ENCODE measurements at regions not wholly inside any gene's neighbourhood (a gene's known extent, or its start where the extent isn't known, plus 50 kb on each side); places are given as distances from the start of the nearest gene placed in this dataset.

DNA sequence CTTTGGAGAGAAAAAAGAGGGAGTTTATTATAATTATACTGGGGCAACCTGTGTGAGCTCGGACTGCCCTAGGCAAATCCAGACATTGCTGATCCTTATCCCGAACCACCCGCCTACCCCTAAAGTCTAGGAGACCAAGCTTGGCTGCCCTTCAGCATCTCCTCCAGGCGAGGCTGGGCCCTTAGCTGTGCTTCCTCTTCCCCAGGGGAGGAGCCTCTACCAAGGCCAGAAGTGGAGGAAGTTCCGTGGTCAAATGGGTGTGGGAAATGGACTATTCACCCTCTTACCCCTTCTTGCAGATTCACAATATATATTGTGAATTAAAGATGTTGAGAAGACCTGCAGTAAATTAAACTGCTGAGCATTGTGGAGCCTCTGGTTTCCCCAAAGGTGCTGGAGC is 158.3 kb upstream of the HES1 start:
- no peaks in the 10 kb centered on the region for H3K4me1 Mint-ChIP-seq
- Histone ChIP-seq H3K36me3 (ENCODE audit: insufficient read depth, low read length) (no peaks in the 10 kb centered on the region), H3K9me3 (ENCODE audit: low read length) (no peaks in the 10 kb centered on the region), H3K4me1 (ENCODE audit: insufficient read depth, low read length) (no peaks in the 10 kb centered on the region), H3K4me3 (ENCODE audit: low read length) (no peak overlapping the region), H3K27ac (ENCODE audit: low read depth, low read length) (no peak overlapping the region), H3K27me3 (ENCODE audit: insufficient read depth, low read length, poor library complexity, severe bottlenecking) (no peaks in the 10 kb centered on the region)
- CTCF ChIA-PET: no interaction called here
- POLR2A ChIA-PET: no interaction called here
- H3K9me3 Mint-ChIP-seq: no peaks in the 10 kb centered on the region
- H3K36me3 Mint-ChIP-seq: no peaks in the 10 kb centered on the region
- H3K27ac Mint-ChIP-seq: no peak overlapping the region
- peaks cover 6 to 35% of the 10 kb centered on the region in 2 donors for H3K27me3 Mint-ChIP-seq
- no peak for DNase-seq
- H3K4me3 Mint-ChIP-seq: no peak overlapping the region

GRCh38 chr3:193978030-193978429 is 157.9 kb upstream of the HES1 start:
- Mint-ChIP-seq H3K4me3 (no peak overlapping the region), H3K9me3 (no peaks in the 10 kb centered on the region), H3K36me3 (no peaks in the 10 kb centered on the region), H3K27me3 (peaks cover 6 to 32% of the 10 kb centered on the region in 2 donors), H3K27ac (no peak overlapping the region), H3K4me1 (no peaks in the 10 kb centered on the region)
- no peak overlapping the region for H3K4me3 ChIP-seq (ENCODE audit: low read length)
- no peaks in the 10 kb centered on the region for H3K27me3 ChIP-seq (ENCODE audit: insufficient read depth, low read length, poor library complexity, severe bottlenecking)
- DNase-seq: no peak
- no peaks in the 10 kb centered on the region for H3K4me1 ChIP-seq (ENCODE audit: insufficient read depth, low read length)
- H3K27ac ChIP-seq (ENCODE audit: low read depth, low read length): no peak overlapping the region
- POLR2A ChIA-PET: no interaction called here
- CTCF ChIA-PET: no interaction called here
- H3K36me3 ChIP-seq (ENCODE audit: insufficient read depth, low read length): no peaks in the 10 kb centered on the region
- H3K9me3 ChIP-seq (ENCODE audit: low read length): no peaks in the 10 kb centered on the region

DNA sequence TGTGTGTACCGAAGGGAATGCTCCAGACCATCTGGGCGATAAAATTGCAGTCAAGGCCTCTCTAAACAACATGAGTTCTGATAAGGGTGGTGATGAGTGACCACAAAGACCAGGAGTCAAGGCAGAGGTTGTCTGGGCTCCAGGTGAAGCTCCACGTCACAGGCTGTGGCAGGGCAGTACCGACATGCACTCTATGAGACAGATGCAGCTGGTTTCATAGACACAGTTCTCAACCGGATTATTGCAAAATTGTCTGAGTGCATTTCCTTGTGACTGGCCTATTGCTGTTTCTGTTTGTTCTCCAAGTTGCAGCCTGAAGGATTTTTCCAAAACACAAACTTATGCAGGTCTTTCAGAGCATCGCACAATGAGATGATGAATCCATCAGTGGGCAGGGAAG is 157.5 kb upstream of the HES1 start:
- H3K4me1 ChIP-seq (ENCODE audit: insufficient read depth, low read length): no peaks in the 10 kb centered on the region
- H3K27me3 ChIP-seq (ENCODE audit: insufficient read depth, low read length, poor library complexity, severe bottlenecking): no peaks in the 10 kb centered on the region
- no peak overlapping the region for H3K27ac Mint-ChIP-seq
- no peaks in the 10 kb centered on the region for H3K9me3 Mint-ChIP-seq
- ChIA-PET POLR2A (no interaction called here), CTCF (no interaction called here)
- no peak overlapping the region for H3K27ac ChIP-seq (ENCODE audit: low read depth, low read length)
- H3K4me3 Mint-ChIP-seq: no peak overlapping the region
- H3K4me1 Mint-ChIP-seq: no peaks in the 10 kb centered on the region
- peaks cover 6 to 30% of the 10 kb centered on the region in 2 donors for H3K27me3 Mint-ChIP-seq
- DNase-seq: no peak
- no peaks in the 10 kb centered on the region for H3K36me3 Mint-ChIP-seq
- no peaks in the 10 kb centered on the region for H3K36me3 ChIP-seq (ENCODE audit: insufficient read depth, low read length)
- H3K9me3 ChIP-seq (ENCODE audit: low read length): no peaks in the 10 kb centered on the region
- H3K4me3 ChIP-seq (ENCODE audit: low read length): no peak overlapping the region

GRCh38 chr3:193980326-193980725 is 155.6 kb upstream of the HES1 start:
- Mint-ChIP-seq H3K27me3 (peaks cover 13 to 15% of the 10 kb centered on the region in 2 donors), H3K9me3 (no peaks in the 10 kb centered on the region), H3K4me1 (no peaks in the 10 kb centered on the region), H3K4me3 (no peak overlapping the region), H3K27ac (no peak overlapping the region), H3K36me3 (no peaks in the 10 kb centered on the region)
- H3K4me1 ChIP-seq (ENCODE audit: insufficient read depth, low read length): no peaks in the 10 kb centered on the region
- no peaks in the 10 kb centered on the region for H3K27me3 ChIP-seq (ENCODE audit: insufficient read depth, low read length, poor library complexity, severe bottlenecking)
- no peak overlapping the region for H3K27ac ChIP-seq (ENCODE audit: low read depth, low read length)
- no peak overlapping the region for H3K4me3 ChIP-seq (ENCODE audit: low read length)
- no peak for DNase-seq
- no peaks in the 10 kb centered on the region for H3K9me3 ChIP-seq (ENCODE audit: low read length)
- ChIA-PET CTCF (no interaction called here), POLR2A (no interaction called here)
- H3K36me3 ChIP-seq (ENCODE audit: insufficient read depth, low read length): no peaks in the 10 kb centered on the region

DNA sequence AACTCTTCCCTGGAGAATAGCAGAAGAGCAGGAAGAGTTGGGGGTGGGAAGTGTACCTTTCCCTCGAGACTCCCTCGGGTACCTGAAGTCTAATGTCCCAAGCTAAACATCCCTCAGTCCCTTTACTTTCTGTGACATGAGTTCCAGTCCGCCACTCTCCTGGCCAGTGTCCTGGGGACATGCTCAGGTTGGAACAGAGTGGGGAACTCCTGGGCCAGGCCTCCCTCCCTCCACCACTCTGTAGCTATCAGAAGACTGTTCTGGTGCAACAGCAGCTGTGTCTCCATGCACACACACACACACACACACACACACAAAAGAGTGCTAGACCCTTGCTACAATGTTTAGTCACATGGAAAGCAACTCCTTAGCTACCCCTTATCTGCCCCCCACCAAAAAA is 155.0 kb upstream of the HES1 start:
- H3K36me3 ChIP-seq (ENCODE audit: insufficient read depth, low read length): no peaks in the 10 kb centered on the region
- H3K27me3 ChIP-seq (ENCODE audit: insufficient read depth, low read length, poor library complexity, severe bottlenecking): no peaks in the 10 kb centered on the region
- ChIA-PET POLR2A (no interaction called here), CTCF (no interaction called here)
- no peak overlapping the region for H3K4me3 ChIP-seq (ENCODE audit: low read length)
- Mint-ChIP-seq H3K27ac (no peak overlapping the region), H3K9me3 (no peaks in the 10 kb centered on the region), H3K4me1 (no peaks in the 10 kb centered on the region), H3K27me3 (peaks cover 13 to 16% of the 10 kb centered on the region in 2 donors), H3K36me3 (no peaks in the 10 kb centered on the region), H3K4me3 (no peak overlapping the region)
- H3K4me1 ChIP-seq (ENCODE audit: insufficient read depth, low read length): no peaks in the 10 kb centered on the region
- H3K9me3 ChIP-seq (ENCODE audit: low read length): no peaks in the 10 kb centered on the region
- DNase-seq: no peak
- H3K27ac ChIP-seq (ENCODE audit: low read depth, low read length): no peak overlapping the region

- H3K36me3 ChIP-seq (ENCODE audit: insufficient read depth, low read length): no peaks in the 10 kb centered on the region
- Mint-ChIP-seq H3K27me3 (peaks cover 13 to 19% of the 10 kb centered on the region in 2 donors), H3K9me3 (no peaks in the 10 kb centered on the region), H3K4me3 (no peak overlapping the region), H3K27ac (no peak overlapping the region), H3K4me1 (no peaks in the 10 kb centered on the region), H3K36me3 (no peaks in the 10 kb centered on the region)
- no peaks in the 10 kb centered on the region for H3K9me3 ChIP-seq (ENCODE audit: low read length)
- H3K27me3 ChIP-seq (ENCODE audit: insufficient read depth, low read length, poor library complexity, severe bottlenecking): no peaks in the 10 kb centered on the region
- POLR2A ChIA-PET: no interaction called here
- no peaks in the 10 kb centered on the region for H3K4me1 ChIP-seq (ENCODE audit: insufficient read depth, low read length)
- CTCF ChIA-PET: no interaction called here
- H3K27ac ChIP-seq (ENCODE audit: low read depth, low read length): no peak overlapping the region
- H3K4me3 ChIP-seq (ENCODE audit: low read length): no peak overlapping the region
- DNase-seq: no peak
Observed at GRCh38 chr3:193981504-193981903, 154.4 kb upstream of the HES1 start.

DNA sequence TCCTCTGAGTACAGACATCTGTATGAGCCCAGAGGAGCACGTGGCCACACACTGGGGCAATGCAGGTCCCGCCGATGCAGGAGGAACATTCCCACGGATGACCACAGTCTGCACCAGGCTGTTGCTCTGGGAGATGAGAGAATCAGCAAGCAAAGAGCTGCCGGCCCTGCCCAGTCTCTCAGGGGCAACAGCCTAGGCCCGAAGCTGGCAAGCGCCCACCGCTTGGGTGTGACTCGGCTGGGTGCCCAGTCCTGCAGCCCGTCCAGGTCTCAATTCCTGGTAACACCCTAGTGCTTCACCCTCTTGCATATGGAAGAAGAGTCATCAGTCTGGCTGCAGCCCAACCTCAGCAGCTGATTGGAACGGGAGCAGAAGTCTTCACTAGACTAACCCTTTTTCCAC is 153.7 kb upstream of the HES1 start:
- Mint-ChIP-seq H3K9me3 (no peaks in the 10 kb centered on the region), H3K36me3 (no peaks in the 10 kb centered on the region), H3K4me3 (no peak overlapping the region), H3K27ac (no peak overlapping the region), H3K27me3 (peaks cover 13 to 21% of the 10 kb centered on the region in 2 donors), H3K4me1 (no peaks in the 10 kb centered on the region)
- DNase-seq: no peak
- CTCF ChIA-PET: no interaction called here
- Histone ChIP-seq H3K36me3 (ENCODE audit: insufficient read depth, low read length) (no peaks in the 10 kb centered on the region), H3K9me3 (ENCODE audit: low read length) (no peaks in the 10 kb centered on the region), H3K27me3 (ENCODE audit: insufficient read depth, low read length, poor library complexity, severe bottlenecking) (no peaks in the 10 kb centered on the region), H3K27ac (ENCODE audit: low read depth, low read length) (no peak overlapping the region), H3K4me1 (ENCODE audit: insufficient read depth, low read length) (no peaks in the 10 kb centered on the region), H3K4me3 (ENCODE audit: low read length) (no peak overlapping the region)
- POLR2A ChIA-PET: no interaction called here

DNA sequence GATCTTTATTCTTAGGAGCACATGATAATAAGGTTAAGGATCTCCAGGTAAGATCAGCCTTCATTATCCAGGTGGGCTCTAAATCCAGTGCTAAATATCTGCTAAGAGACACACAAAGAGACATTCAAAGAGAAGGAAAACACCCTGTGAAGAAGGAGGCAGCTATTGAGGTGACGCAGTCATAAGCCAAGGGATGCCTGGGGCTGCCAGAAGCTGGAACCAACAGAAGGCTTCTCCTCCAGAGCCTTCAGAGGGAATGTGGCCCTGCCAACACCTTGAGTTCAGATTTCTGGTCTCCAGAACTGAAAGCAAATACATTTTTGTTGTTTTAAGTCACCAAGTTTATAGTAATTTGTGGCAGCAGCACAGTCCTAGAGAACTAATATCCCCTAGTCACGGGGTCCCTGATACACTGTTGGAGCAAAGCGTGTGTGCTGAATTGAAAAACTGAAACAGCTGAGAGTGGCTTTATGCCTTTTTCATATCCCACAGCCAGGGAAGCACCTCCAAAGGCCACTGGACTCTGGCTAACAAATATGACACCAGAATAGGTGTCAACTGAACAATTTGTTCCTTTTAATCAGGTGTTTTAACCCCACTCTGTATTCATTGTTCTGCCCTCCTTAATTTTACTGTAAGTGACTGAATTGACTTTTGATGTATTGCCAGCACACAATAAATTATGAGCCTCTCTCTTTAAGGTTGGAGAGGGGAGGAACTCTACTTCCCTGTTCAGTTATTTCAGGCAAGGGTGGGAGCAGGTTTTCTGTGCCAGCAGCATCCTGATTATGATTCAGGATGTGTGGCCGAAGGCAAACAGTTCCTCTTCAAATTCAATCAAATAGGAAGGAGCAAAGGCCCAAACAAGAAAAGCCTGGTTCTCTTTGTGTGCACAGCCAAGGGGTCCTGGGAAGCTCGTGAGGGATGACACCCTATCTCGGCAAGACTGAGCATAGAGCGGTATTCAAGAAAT is 151.8 kb upstream of the HES1 start:
- Mint-ChIP-seq H3K27me3 (peaks cover 18 to 20% of the 10 kb centered on the region in 2 donors), H3K4me1 (no peaks in the 10 kb centered on the region), H3K4me3 (no peak overlapping the region), H3K9me3 (no peaks in the 10 kb centered on the region), H3K27ac (no peak overlapping the region), H3K36me3 (no peaks in the 10 kb centered on the region)
- no peaks in the 10 kb centered on the region for H3K4me1 ChIP-seq (ENCODE audit: insufficient read depth, low read length)
- H3K27me3 ChIP-seq (ENCODE audit: insufficient read depth, low read length, poor library complexity, severe bottlenecking): no peaks in the 10 kb centered on the region
- DNase-seq: no peak
- H3K36me3 ChIP-seq (ENCODE audit: insufficient read depth, low read length): no peaks in the 10 kb centered on the region
- ChIA-PET POLR2A (no interaction called here), CTCF (no interaction called here)
- no peak overlapping the region for H3K4me3 ChIP-seq (ENCODE audit: low read length)
- no peak overlapping the region for H3K27ac ChIP-seq (ENCODE audit: low read depth, low read length)
- H3K9me3 ChIP-seq (ENCODE audit: low read length): no peaks in the 10 kb centered on the region

All from CD8-positive, alpha-beta memory T cell (primary cell).